ENCODE measurements at regions not wholly inside any gene's neighbourhood (a gene's known extent, or its start where the extent isn't known, plus 50 kb on each side); places are given as distances from the start of the nearest gene placed in this dataset.

- no peak for TF ChIP-seq CTCF (conservative IDR thresholded peaks at IDR 0.05; ENCODE audit: low read depth, low read length)
- no peak overlapping the region for H3K4me3 ChIP-seq (ENCODE audit: low read length)
- DNase-seq (ENCODE audit: low read depth), result no peak
Observed at GRCh38 chr21:19353256-19353655, 949.7 kb upstream of the TMPRSS15 start.

- no peak for DNase-seq (ENCODE audit: low read depth)
- no peak overlapping the region for H3K4me3 ChIP-seq (ENCODE audit: low read length)
- TF ChIP-seq CTCF (conservative IDR thresholded peaks at IDR 0.05; ENCODE audit: low read depth, low read length), result no peak
Observed at GRCh38 chr21:19368944-19369343, 965.4 kb upstream of the TMPRSS15 start.

GRCh38 chr21:19392390-19392789 is 988.8 kb upstream of the TMPRSS15 start:
- TF ChIP-seq CTCF (conservative IDR thresholded peaks at IDR 0.05; ENCODE audit: low read depth, low read length), result no peak
- no peak overlapping the region for H3K4me3 ChIP-seq (ENCODE audit: low read length)
- no peak for DNase-seq (ENCODE audit: low read depth)

- no peak for TF ChIP-seq CTCF (conservative IDR thresholded peaks at IDR 0.05; ENCODE audit: low read depth, low read length)
- DNase-seq (ENCODE audit: low read depth), result no peak
Observed at GRCh38 chr21:19400223-19400770, 996.7 kb upstream of the TMPRSS15 start.

GRCh38 chr21:19402870-19403269 is 999.3 kb upstream of the TMPRSS15 start:
- no peak for TF ChIP-seq CTCF (conservative IDR thresholded peaks at IDR 0.05; ENCODE audit: low read depth, low read length)
- DNase-seq (ENCODE audit: low read depth), result no peak
- H3K4me3 ChIP-seq (ENCODE audit: low read length), result no peak overlapping the region

More at GRCh38 chr21:19400223-19400770, 996.7 kb upstream of the TMPRSS15 start:
- H3K4me3 ChIP-seq (ENCODE audit: low read length), result no peak overlapping the region

GRCh38 chr21:19405326-19405725 is 1001.7 kb upstream of the TMPRSS15 start:
- H3K4me3 ChIP-seq (ENCODE audit: low read length), result no peak overlapping the region
- no peak for TF ChIP-seq CTCF (conservative IDR thresholded peaks at IDR 0.05; ENCODE audit: low read depth, low read length)
- DNase-seq (ENCODE audit: low read depth), result no peak

- H3K4me3 ChIP-seq (ENCODE audit: low read length), result no peak overlapping the region
- no peak for TF ChIP-seq CTCF (conservative IDR thresholded peaks at IDR 0.05; ENCODE audit: low read depth, low read length)
- DNase-seq (ENCODE audit: low read depth), result no peak
Observed at GRCh38 chr21:19420565-19420964, 1017.0 kb upstream of the TMPRSS15 start.
